UCSD-AML1 (cell line): ENCODE measurements at regions not wholly inside any gene's neighbourhood (a gene's known extent, or its start where the extent isn't known, plus 50 kb on each side); places are given as distances from the start of the nearest gene placed in this dataset.
A peak's percentile ranks its signal among the peaks of the same experiment; 100 is the strongest.
"Not testable (repeated sequence)": the region's sequence is repeated elsewhere in the genome, so short reads cannot be mapped to it uniquely, and the experiment has no call there.

Experiments used
- DNase-seq: peaks from one replicate; lab custom pipeline; 2025; ENCODE audit not compliant: unreplicated experiment; lab: John Stamatoyannopoulos, UW

GRCh38 chr2:52501715-52502475 is 1265.7 kb upstream of the CHAC2 start:
- no peak for DNase-seq

DNA sequence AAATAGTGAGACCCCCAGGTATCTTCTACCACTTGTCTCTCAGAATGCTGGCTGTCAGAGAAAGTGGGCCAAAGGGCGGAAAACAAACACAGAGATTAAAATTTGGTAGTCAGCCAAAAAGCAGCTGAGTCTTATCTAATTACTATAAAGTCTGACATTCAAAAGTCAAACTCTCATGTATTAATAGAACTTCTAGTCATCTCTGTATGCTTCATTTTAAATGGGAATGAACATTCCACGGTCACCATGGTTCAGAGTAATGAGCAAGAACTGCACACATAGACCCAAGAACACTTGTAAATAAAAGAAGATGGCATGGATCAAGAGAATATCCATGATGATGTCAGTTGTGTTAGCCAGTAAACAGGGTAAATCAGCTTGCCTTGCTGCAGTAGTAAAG is 1267.0 kb upstream of the CHAC2 start:
- DNase-seq = no peak

DNA sequence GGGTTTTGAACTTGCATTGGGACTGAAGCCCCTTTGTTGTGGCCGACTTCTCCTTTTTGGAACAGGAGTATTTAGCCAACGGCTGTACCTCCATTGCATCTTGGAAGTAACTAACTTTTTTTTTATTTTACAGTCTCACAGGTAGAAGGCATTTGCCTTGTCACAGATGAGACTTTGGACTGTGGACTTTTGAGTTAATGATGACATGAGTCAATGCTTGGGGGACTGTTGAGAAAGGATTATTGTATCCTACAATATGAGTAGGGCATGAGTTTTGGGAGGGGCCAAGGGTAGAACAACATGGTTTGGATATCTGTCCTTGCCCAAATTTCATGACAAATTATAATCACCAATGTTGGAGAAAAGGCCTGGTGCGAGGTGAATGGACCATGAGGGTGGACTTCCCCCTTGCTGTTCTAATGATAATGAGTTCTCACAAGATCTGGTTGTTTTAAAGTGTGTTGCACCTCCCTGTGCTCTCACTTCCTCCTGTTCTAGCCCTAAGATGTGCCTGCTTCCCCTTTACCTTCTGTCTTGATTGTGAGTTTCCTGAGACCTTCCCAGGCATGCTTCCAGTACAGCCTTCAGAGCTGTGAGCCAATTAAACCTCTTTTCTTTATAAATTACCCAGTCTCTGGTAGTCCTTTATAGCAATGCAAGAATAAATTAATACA is 1269.4 kb upstream of the CHAC2 start:
- no peak for DNase-seq

DNA sequence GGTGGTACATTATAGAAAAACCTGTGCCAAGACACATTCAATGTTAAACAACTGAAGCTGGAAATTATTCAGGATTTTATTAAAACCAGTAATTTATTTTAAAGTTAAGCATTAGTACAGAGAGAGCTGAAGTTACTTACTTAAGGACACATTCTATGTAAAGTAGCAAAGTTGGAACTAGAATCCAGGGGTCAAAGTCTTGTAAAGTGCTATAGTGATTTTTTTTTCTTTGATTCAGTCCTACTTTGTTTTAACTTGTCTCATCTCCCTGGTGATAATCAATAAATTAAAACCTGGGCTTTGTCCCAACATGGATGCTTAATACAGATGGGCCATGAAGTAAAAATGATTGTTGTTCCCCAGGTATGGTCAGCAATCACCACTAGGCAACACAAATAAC is 1271.8 kb upstream of the CHAC2 start:
- DNase-seq = no peak

- DNase-seq = no peak
These were observed 1290.4 kb upstream of the CHAC2 start for GRCh38 chr2:52477166-52477565.

- DNase-seq = no peak
These were observed 1292.0 kb upstream of the CHAC2 start for GRCh38 chr2:52475590-52475989.

GRCh38 chr2:52474091-52474490 is 1293.5 kb upstream of the CHAC2 start:
- DNase-seq = no peak

- no peak for DNase-seq
These were observed 1294.1 kb upstream of the CHAC2 start for GRCh38 chr2:52473526-52473925.

- not testable (repeated sequence) for DNase-seq
These were observed 1297.1 kb upstream of the CHAC2 start for GRCh38 chr2:52470457-52470856.

DNA sequence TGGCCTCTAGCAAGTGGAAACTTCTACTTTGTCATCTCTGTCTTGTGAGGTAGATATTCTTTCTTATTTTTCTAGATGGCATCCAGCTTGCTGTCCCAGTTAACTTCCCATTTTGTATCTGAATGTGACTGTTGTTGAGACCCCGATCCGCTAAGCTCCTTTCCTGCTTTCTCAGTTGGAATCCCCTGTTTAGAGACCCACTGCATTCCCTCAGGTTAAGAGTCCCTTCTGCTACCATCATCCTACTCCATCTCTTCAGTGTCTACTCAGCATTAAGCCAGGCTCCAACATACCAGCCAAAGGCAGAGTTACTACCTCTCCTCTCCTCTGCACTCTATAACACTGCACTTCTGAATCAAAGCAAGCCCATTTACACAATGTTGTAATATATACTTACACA is 1300.4 kb upstream of the CHAC2 start:
- DNase-seq = no peak

DNA sequence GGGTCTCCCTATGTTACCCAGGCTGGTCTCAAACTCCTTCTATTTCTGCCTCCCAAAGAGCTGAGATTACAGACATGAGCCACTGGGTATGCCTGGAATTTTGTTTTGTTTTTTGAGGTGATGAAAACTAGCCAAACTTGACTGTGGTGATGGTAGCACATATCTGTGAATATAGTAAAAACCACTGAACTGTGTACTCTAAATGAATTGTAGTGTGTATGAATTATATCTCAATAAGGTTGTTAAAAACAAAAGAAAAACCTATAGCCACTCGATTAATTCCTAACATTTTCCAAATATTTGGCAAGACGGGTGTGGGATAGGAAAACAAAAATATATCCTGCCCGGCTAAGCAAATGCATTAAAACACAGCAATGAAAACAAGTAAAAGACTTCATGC is 1302.3 kb upstream of the CHAC2 start:
- DNase-seq = no peak

GRCh38 chr2:52463457-52463856 is 1304.1 kb upstream of the CHAC2 start:
- no peak for DNase-seq

- no peak for DNase-seq
These were observed 1310.8 kb upstream of the CHAC2 start for GRCh38 chr2:52456561-52457377.

- no peak for DNase-seq
These were observed 1312.6 kb upstream of the CHAC2 start for GRCh38 chr2:52454962-52455361.

- DNase-seq = no peak
These were observed 1315.4 kb upstream of the CHAC2 start for GRCh38 chr2:52452201-52452600.

- no peak for DNase-seq
These were observed 1321.9 kb upstream of the CHAC2 start for GRCh38 chr2:52445686-52446085.

DNA sequence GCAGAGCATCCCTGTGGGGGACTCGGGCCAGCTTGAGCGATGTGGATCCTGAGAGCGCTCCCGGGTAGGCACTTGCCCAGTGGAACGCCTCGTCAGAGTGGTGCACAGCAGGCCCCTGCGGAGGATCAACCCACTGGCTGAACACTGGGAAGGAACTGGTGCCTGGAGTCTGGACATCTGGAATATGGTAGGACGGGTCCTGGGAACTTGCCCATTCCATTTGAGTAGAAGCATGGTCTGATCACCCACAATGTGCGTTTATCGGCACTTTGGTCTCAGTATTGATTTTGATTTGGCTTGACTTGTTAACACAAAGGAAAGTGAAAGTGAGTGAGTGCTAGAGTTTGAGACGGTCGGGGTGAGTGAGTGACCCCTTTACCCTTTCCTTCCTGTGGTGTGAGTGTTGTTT is 1336.2 kb upstream of the CHAC2 start:
- DNase-seq = peak; percentile 6

GRCh38 chr2:52429740-52430139 is 1337.9 kb upstream of the CHAC2 start:
- DNase-seq = no peak

DNA sequence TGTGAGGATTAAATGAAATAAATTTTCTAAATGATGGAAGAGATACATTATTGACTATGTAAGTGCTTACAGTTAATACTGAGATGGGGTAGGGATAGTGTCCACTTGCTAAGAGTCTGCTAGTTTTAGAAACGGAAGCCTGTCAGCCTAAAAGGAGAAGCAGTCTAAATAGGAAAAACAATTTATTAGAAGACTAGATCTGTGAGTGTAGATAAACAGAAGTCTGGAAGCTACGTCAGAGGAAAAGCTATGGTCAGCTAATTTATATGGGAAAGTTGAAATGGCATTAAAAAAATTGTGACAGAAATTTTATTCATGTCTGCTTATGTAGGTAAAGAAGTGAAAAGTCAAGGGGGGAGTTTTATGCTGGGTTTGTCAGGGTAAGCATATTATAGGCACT is 1338.4 kb upstream of the CHAC2 start:
- no peak for DNase-seq

GRCh38 chr2:52428224-52428623 is 1339.4 kb upstream of the CHAC2 start:
- peak; percentile 3 for DNase-seq

DNA sequence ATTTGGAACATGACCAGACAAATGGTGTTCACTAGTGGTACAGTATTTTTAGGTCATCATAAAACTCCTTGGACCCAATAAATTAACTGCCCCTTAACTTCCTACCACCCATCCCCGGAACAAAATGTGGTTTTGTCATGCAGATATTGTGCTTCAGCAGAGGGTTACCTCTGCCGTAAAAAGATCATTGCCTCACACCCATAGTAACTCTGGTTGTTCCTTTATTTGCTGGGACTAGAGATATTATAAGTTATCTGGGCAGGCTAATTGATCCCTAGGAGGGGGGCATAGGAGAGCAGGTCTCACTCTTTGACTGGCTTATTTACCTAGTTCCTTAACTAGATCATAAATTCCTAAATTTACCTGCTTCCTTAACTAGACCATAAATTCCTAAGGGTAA is 1343.9 kb upstream of the CHAC2 start:
- no peak for DNase-seq

GRCh38 chr2:52423111-52423510 is 1344.5 kb upstream of the CHAC2 start:
- DNase-seq = no peak
